Thoracic aorta (tissue), 2 donors: ENCODE measurements at regions not wholly inside any gene's neighbourhood (a gene's known extent, or its start where the extent isn't known, plus 50 kb on each side); places are given as distances from the start of the nearest gene placed in this dataset.

ENCODE experiments used
- ATAC-seq: fragments of 150-250 bp; one replicate; pipeline ENCODE4 v1.8.0; 2017; ENCODE audit warnings: low read depth; ENCODE audit not compliant: insufficient number of reproducible peaks, low FRiP score
- DNase-seq: peaks from one replicate; pipeline ENCODE4 v3.0.0-alpha.2; 2020; ENCODE audit warnings: low spot score
- H3K27ac ChIP-seq, 2 donors: fragments of 200-600 bp; sonication (generic); 1 replicate in 1 of 2; 2 replicates in 1 of 2; pipeline ENCODE4 v1.5.1; 2016; ENCODE audit warnings: mild to moderate bottlenecking in 2 of 2, moderate library complexity in 2 of 2
- H3K27me3 ChIP-seq: fragments of 200-600 bp; sonication (generic); replicated peaks from 2 replicates; pipeline ENCODE4 v1.6.0; 2016; ENCODE audit warnings: mild to moderate bottlenecking; ENCODE audit not compliant: insufficient read depth
- H3K36me3 ChIP-seq: fragments of 200-600 bp; sonication (generic); one replicate; pipeline ENCODE4 v1.5.1; 2016
- H3K4me1 ChIP-seq, 2 donors: fragments of 200-600 bp; sonication (generic); 1 replicate in 1 of 2; 2 replicates in 1 of 2; pipeline versions ENCODE4 v1.5.1 to v1.6.0; 2016; ENCODE audit warnings: low read depth in 2 of 2, mild to moderate bottlenecking in 1 of 2; ENCODE audit not compliant: control insufficient read depth in 1 of 2
- H3K4me3 ChIP-seq: fragments of 200-600 bp; sonication (generic); 2 replicates; pipeline ENCODE4 v1.5.1; 2016; ENCODE audit warnings: mild to moderate bottlenecking
- H3K9me3 ChIP-seq: fragments of 200-600 bp; sonication (generic); 2 replicates; pipeline ENCODE4 v1.5.1; 2016
- TF ChIP-seq, protein P1 (sequence below): fragments of 200-600 bp; sonication (generic); IDR thresholded peaks from one replicate; pipeline ENCODE4 v1.5.1; 2019; ENCODE audit warnings: antibody characterized with exemption

DNA sequence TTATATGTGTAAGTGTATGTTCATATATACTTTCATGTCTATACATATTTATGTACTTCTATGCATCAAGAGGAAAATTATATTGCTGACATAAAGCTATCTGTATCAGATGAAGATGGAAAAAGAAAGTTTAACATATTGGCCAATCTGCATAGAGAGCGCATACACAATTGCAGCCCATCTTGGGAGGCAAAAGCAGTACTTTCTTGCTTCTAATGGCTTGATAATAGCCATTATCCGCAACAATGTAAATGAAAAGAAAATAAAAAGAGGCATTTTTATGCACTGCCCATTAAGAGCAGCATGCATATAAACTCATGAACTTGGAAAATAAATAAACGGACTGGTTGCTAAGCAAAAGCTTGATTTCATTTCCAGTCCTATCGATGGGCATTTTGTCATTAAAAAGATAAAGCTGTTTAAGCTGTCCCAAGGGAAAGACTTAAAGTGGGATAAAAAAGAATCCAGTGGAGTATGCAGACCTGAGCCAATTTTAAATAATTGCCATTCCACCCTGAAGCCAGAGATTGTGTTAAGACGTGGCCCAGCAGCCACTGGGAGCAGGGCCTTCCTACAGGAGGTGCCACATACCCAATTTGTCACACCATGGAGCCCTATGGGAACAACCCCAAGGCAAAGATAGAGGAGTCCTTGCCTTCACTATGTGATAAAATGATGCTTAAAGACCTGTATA lies 183.6 kb upstream of the CDH11 start:
- Histone ChIP-seq H3K36me3 (no peaks in the 10 kb centered on the region), H3K4me1 (peaks cover 10 to 31% of the 10 kb centered on the region in 2 donors), H3K27me3 (no peaks in the 10 kb centered on the region), H3K4me3 (no peak overlapping the region), H3K27ac (no peak overlapping the region), H3K9me3 (no peaks in the 10 kb centered on the region)
- DNase-seq (no peak), ATAC-seq (no peak)
- TF ChIP-seq, protein P1, sequence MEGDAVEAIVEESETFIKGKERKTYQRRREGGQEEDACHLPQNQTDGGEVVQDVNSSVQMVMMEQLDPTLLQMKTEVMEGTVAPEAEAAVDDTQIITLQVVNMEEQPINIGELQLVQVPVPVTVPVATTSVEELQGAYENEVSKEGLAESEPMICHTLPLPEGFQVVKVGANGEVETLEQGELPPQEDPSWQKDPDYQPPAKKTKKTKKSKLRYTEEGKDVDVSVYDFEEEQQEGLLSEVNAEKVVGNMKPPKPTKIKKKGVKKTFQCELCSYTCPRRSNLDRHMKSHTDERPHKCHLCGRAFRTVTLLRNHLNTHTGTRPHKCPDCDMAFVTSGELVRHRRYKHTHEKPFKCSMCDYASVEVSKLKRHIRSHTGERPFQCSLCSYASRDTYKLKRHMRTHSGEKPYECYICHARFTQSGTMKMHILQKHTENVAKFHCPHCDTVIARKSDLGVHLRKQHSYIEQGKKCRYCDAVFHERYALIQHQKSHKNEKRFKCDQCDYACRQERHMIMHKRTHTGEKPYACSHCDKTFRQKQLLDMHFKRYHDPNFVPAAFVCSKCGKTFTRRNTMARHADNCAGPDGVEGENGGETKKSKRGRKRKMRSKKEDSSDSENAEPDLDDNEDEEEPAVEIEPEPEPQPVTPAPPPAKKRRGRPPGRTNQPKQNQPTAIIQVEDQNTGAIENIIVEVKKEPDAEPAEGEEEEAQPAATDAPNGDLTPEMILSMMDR: no peak

- DNase-seq (no peak), ATAC-seq (no peak)
- Histone ChIP-seq H3K9me3 (no peaks in the 10 kb centered on the region), H3K4me1 (peaks cover 9 to 42% of the 10 kb centered on the region in 2 donors), H3K27me3 (no peaks in the 10 kb centered on the region), H3K36me3 (no peaks in the 10 kb centered on the region), H3K4me3 (no peak overlapping the region), H3K27ac (no peak overlapping the region)
- TF ChIP-seq, protein P1: no peak
Measured at GRCh38 chr16:65301029-65301428, 179.2 kb upstream of the CDH11 start.

- no peak for DNase-seq
- peak; percentile 49 for ATAC-seq
- TF ChIP-seq, protein P1: no peak
- Histone ChIP-seq H3K9me3 (no peaks in the 10 kb centered on the region), H3K4me1 (peaks cover 3 to 24% of the 10 kb centered on the region in 2 donors), H3K27ac (peak overlapping the region; percentile 54 to 59), H3K4me3 (no peak overlapping the region), H3K27me3 (no peaks in the 10 kb centered on the region), H3K36me3 (no peaks in the 10 kb centered on the region)
Measured at GRCh38 chr16:65297453-65297852, 175.6 kb upstream of the CDH11 start.

DNA sequence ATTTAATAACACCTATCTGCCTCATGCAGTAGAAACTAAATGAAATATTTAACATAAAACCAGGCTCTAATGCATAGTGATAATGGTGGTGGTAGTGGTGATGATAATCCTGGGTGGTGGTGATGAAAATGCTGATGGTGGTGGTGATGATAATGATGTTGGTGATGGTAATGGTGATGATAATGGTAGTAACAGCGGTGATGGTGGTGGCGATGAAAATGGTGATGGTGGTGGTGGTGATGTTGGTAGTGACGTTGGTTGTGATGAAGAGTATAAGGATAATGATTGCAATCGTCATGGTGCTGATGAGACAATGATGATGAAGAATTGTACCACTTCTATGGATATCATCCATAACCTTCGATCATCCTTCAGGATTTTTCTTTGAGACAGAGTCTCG lies 173.7 kb upstream of the CDH11 start:
- Histone ChIP-seq H3K9me3 (no peaks in the 10 kb centered on the region), H3K27ac (no peak overlapping the region), H3K36me3 (no peaks in the 10 kb centered on the region), H3K4me3 (no peak overlapping the region), H3K4me1 (peaks cover 3 to 24% of the 10 kb centered on the region in 2 donors), H3K27me3 (no peaks in the 10 kb centered on the region)
- TF ChIP-seq, protein P1: no peak
- ATAC-seq: no peak
- no peak for DNase-seq

- ATAC-seq (no peak), DNase-seq (no peak)
- no peaks in the 10 kb centered on the region for H3K27me3 ChIP-seq
Measured at GRCh38 chr16:65294708-65295107, 172.8 kb upstream of the CDH11 start.

More at GRCh38 chr16:65294708-65295107, 172.8 kb upstream of the CDH11 start:
- H3K36me3 ChIP-seq: no peaks in the 10 kb centered on the region
- H3K4me1 ChIP-seq: peaks cover 3 to 24% of the 10 kb centered on the region in 2 donors
- no peak overlapping the region for H3K27ac ChIP-seq
- no peaks in the 10 kb centered on the region for H3K9me3 ChIP-seq
- TF ChIP-seq, protein P1: no peak
- no peak overlapping the region for H3K4me3 ChIP-seq
